ENCODE measurements at regions not wholly inside any gene's neighbourhood (a gene's known extent, or its start where the extent isn't known, plus 50 kb on each side); places are given as distances from the start of the nearest gene placed in this dataset.

DNA sequence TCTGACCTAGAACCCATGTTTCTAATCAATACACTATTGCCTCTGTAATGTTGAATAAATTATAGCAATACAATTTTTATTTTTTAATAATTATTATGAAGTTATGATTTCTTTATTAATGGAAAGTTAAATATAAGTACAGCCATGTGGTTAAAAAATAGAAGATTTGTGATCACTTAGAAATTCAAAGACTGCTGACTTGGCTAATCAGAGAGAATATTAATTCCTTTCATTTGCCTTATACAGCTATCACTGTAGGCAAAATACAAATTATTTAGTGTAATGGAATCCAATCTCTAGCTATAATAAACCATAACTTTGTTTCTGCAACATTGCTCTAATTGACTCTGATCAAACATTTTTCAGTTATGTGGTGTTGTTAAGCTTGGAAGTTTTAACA lies 255.0 kb upstream of the TAS2R1 start:
- ChIA-PET CTCF (interaction anchor here (0.6 kb wide), 1 partner anchor 261 kb away, joined by 4 read pairs; no protein-coding TSS in a partner anchor), POLR2A (no interaction called here)
- no peak for FAIRE-seq
- DNase-seq (ENCODE audit: low read depth in 1 of 2, low spot score in 1 of 2): no peak
- Histone ChIP-seq H3K4me1 (no peaks in the 10 kb centered on the region), H3K4me2 (no peak overlapping the region), H3K27ac (no peak overlapping the region), H3K4me3 (no peak overlapping the region), H3K9me3 (no peaks in the 10 kb centered on the region)
- TF ChIP-seq RNF2 (IDR thresholded peaks at IDR 0.05; ENCODE audit: borderline replicate concordance, low read depth): no peak
- no peak for TF ChIP-seq SREBF2 (IDR thresholded peaks at IDR 0.05)
- no peak for TF ChIP-seq ZNF302 (CRISPR knock-in tag; IDR thresholded peaks at IDR 0.05)
- TF ChIP-seq, protein P1, sequence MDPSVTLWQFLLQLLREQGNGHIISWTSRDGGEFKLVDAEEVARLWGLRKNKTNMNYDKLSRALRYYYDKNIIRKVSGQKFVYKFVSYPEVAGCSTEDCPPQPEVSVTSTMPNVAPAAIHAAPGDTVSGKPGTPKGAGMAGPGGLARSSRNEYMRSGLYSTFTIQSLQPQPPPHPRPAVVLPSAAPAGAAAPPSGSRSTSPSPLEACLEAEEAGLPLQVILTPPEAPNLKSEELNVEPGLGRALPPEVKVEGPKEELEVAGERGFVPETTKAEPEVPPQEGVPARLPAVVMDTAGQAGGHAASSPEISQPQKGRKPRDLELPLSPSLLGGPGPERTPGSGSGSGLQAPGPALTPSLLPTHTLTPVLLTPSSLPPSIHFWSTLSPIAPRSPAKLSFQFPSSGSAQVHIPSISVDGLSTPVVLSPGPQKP (IDR thresholded peaks at IDR 0.05; ENCODE audit: low read depth, low read length): no peak
- no peak for TF ChIP-seq SMC3 (IDR thresholded peaks at IDR 0.05)
- TF ChIP-seq MAFK (IDR thresholded peaks at IDR 0.05; ENCODE audit: partially characterized antibody): peak; percentile 57
- ATAC-seq: no peak

DNA sequence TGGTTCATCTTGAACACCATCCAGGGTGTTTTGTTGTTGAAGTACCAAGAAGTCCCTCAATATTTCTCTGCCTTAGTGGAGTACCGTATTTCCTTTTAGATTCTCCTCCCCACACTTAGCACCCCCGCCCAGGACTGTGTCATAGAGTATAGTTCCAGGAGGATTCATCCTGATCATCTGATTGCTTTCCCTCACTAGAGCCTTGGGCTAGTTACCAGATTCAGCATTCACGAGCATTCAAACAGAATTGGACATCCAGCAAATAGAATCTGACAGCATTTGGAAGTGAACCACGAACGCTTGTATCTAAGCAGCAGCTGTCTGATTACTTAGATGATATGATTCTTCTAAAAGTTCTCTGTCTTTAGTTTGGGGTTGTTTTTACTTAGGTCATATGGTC lies 248.1 kb upstream of the TAS2R1 start:
- TF ChIP-seq NFE2L2 (conservative IDR thresholded peaks at IDR 0.05; ENCODE audit: low read length) (no peak), RAD21 (conservative IDR thresholded peaks at IDR 0.05 in 1 of 2, IDR thresholded peaks at IDR 0.05 in 1 of 2) (no peak), JUN (IDR thresholded peaks at IDR 0.05) (no peak), TFCP2L1 (CRISPR knock-in tag; IDR thresholded peaks at IDR 0.05) (no peak), NR3C1 (IDR thresholded peaks at IDR 0.05) (no peak), CEBPB (IDR thresholded peaks at IDR 0.05) (no peak), EP300 (IDR thresholded peaks at IDR 0.05) (no peak), MAFK (IDR thresholded peaks at IDR 0.05; ENCODE audit: partially characterized antibody) (no peak), CHD2 (IDR thresholded peaks at IDR 0.05; ENCODE audit: low read length, partially characterized antibody) (no peak), HOXB5 (CRISPR knock-in tag; IDR thresholded peaks at IDR 0.05) (no peak), NPAS2 (CRISPR knock-in tag; IDR thresholded peaks at IDR 0.05; ENCODE audit: borderline replicate concordance) (no peak), ESRRA (IDR thresholded peaks at IDR 0.05; ENCODE audit: borderline replicate concordance, low read length) (no peak)
- TF ChIP-seq, protein P2, sequence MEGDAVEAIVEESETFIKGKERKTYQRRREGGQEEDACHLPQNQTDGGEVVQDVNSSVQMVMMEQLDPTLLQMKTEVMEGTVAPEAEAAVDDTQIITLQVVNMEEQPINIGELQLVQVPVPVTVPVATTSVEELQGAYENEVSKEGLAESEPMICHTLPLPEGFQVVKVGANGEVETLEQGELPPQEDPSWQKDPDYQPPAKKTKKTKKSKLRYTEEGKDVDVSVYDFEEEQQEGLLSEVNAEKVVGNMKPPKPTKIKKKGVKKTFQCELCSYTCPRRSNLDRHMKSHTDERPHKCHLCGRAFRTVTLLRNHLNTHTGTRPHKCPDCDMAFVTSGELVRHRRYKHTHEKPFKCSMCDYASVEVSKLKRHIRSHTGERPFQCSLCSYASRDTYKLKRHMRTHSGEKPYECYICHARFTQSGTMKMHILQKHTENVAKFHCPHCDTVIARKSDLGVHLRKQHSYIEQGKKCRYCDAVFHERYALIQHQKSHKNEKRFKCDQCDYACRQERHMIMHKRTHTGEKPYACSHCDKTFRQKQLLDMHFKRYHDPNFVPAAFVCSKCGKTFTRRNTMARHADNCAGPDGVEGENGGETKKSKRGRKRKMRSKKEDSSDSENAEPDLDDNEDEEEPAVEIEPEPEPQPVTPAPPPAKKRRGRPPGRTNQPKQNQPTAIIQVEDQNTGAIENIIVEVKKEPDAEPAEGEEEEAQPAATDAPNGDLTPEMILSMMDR (IDR thresholded peaks at IDR 0.05): no peak
- TF ChIP-seq, protein P3, sequence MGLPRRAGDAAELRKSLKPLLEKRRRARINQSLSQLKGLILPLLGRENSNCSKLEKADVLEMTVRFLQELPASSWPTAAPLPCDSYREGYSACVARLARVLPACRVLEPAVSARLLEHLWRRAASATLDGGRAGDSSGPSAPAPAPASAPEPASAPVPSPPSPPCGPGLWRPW (IDR thresholded peaks at IDR 0.05): no peak
- TF ChIP-seq, protein P4, sequence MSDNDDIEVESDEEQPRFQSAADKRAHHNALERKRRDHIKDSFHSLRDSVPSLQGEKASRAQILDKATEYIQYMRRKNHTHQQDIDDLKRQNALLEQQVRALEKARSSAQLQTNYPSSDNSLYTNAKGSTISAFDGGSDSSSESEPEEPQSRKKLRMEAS (IDR thresholded peaks at IDR 0.05): no peak
- TF ChIP-seq, protein P5, sequence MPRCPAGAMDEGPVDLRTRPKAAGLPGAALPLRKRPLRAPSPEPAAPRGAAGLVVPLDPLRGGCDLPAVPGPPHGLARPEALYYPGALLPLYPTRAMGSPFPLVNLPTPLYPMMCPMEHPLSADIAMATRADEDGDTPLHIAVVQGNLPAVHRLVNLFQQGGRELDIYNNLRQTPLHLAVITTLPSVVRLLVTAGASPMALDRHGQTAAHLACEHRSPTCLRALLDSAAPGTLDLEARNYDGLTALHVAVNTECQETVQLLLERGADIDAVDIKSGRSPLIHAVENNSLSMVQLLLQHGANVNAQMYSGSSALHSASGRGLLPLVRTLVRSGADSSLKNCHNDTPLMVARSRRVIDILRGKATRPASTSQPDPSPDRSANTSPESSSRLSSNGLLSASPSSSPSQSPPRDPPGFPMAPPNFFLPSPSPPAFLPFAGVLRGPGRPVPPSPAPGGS (IDR thresholded peaks at IDR 0.05): no peak
- WGBS (ENCODE audit: missing lambda C conversion rate): 14% methylated on average over 5 of the region's 5 CpGs
- FAIRE-seq (no peak), ATAC-seq (no peak), DNase-seq (ENCODE audit: low read depth in 1 of 2, low spot score in 1 of 2) (no peak)
- Histone ChIP-seq H3K27ac (no peak overlapping the region), H3K9me3 (no peaks in the 10 kb centered on the region), H3K4me1 (no peaks in the 10 kb centered on the region), H3K4me3 (no peak overlapping the region), H3K4me2 (no peak overlapping the region)
- ChIA-PET POLR2A (no interaction called here), CTCF (no interaction called here)

DNA sequence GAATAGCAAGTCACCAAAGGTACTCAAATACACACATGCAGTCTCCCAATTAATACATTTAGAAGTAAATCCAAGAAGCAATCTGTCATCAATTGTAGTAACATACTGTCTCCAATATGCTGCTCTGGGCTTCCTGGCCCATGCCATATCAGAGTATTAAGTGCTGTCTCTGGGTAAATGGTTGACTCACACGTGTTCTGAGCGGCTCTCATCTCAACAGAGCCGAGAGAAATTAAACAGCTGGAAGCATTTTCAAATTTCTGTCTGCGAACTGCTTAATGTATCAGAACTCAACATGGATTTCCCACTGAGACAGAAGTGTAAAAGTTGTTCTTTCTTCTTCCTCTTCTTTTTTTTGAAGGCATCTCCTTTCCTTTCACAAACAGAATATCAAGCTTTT lies 247.3 kb upstream of the TAS2R1 start:
- ATAC-seq: no peak

More for the DNA sequence above, 247.3 kb upstream of the TAS2R1 start:
- Histone ChIP-seq H3K4me2 (no peak overlapping the region), H3K4me1 (no peaks in the 10 kb centered on the region), H3K27ac (no peak overlapping the region), H3K9me3 (no peaks in the 10 kb centered on the region), H3K4me3 (no peak overlapping the region)
- WGBS (ENCODE audit: missing lambda C conversion rate): 2% methylated on average over 4 of the region's 4 CpGs
- no peak for FAIRE-seq
- no peak for DNase-seq (ENCODE audit: low read depth in 1 of 2, low spot score in 1 of 2)
- no peak for TF ChIP-seq JUN (IDR thresholded peaks at IDR 0.05)
- TF ChIP-seq POLR2AphosphoS2 (conservative IDR thresholded peaks at IDR 0.05; ENCODE audit: low read length): no peak
- TF ChIP-seq CBX2 (IDR thresholded peaks at IDR 0.05; ENCODE audit: borderline replicate concordance, low read depth): no peak
- no peak for TF ChIP-seq ESRRA (IDR thresholded peaks at IDR 0.05; ENCODE audit: borderline replicate concordance, low read length)
- no peak for TF ChIP-seq RFX5 (IDR thresholded peaks at IDR 0.05)
- TF ChIP-seq RAD21 (conservative IDR thresholded peaks at IDR 0.05 in 1 of 2, IDR thresholded peaks at IDR 0.05 in 1 of 2): no peak
- TF ChIP-seq CEBPB (IDR thresholded peaks at IDR 0.05): no peak
- no peak for TF ChIP-seq KDM1A (IDR thresholded peaks at IDR 0.05; ENCODE audit: low read depth)
- no peak for TF ChIP-seq HEYL (CRISPR knock-in tag; IDR thresholded peaks at IDR 0.05)
- TF ChIP-seq, protein P6, sequence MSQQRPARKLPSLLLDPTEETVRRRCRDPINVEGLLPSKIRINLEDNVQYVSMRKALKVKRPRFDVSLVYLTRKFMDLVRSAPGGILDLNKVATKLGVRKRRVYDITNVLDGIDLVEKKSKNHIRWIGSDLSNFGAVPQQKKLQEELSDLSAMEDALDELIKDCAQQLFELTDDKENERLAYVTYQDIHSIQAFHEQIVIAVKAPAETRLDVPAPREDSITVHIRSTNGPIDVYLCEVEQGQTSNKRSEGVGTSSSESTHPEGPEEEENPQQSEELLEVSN (IDR thresholded peaks at IDR 0.05; ENCODE audit: borderline replicate concordance, low read depth): no peak
- no peak for TF ChIP-seq ZFP36 (IDR thresholded peaks at IDR 0.05; ENCODE audit: borderline replicate concordance, partially characterized antibody)
- TF ChIP-seq, protein P1 (IDR thresholded peaks at IDR 0.05; ENCODE audit: low read depth, low read length): no peak
- no peak for TF ChIP-seq CHD4 (IDR thresholded peaks at IDR 0.05; ENCODE audit: borderline replicate concordance)
- TF ChIP-seq MAFK (IDR thresholded peaks at IDR 0.05; ENCODE audit: partially characterized antibody): no peak
- no peak for TF ChIP-seq RCOR1 (IDR thresholded peaks at IDR 0.05; ENCODE audit: low read depth, low read length)
- ChIA-PET POLR2A (no interaction called here), CTCF (no interaction called here)
